ENCODE measurements at regions not wholly inside any gene's neighbourhood (a gene's known extent, or its start where the extent isn't known, plus 50 kb on each side); places are given as distances from the start of the nearest gene placed in this dataset.

- no peak for DNase-seq (ENCODE audit: low read depth)
- no peak for TF ChIP-seq CTCF (IDR thresholded peaks at IDR 0.05; ENCODE audit: control insufficient read depth, insufficient read depth, low read depth, low read length, missing control alignments)
- H3K4me3 ChIP-seq (ENCODE audit: control insufficient read depth, low read depth, low read length), result no peak overlapping the region
Observed at GRCh38 chr4:119750048-119750447, 121.4 kb upstream of the PDE5A start.

- DNase-seq (ENCODE audit: low read depth), result peak; percentile 73
- H3K4me3 ChIP-seq (ENCODE audit: control insufficient read depth, low read depth, low read length), result no peak overlapping the region
Observed at GRCh38 chr4:119748853-119749252, 120.2 kb upstream of the PDE5A start.

GRCh38 chr4:119746951-119747350, 118.3 kb upstream of the PDE5A start:
- no peak for TF ChIP-seq CTCF (IDR thresholded peaks at IDR 0.05; ENCODE audit: control insufficient read depth, insufficient read depth, low read depth, low read length, missing control alignments)
- no peak overlapping the region for H3K4me3 ChIP-seq (ENCODE audit: control insufficient read depth, low read depth, low read length)
- DNase-seq (ENCODE audit: low read depth), result peak; percentile 39

More at GRCh38 chr4:119748853-119749252, 120.2 kb upstream of the PDE5A start:
- TF ChIP-seq CTCF (IDR thresholded peaks at IDR 0.05; ENCODE audit: control insufficient read depth, insufficient read depth, low read depth, low read length, missing control alignments), result no peak

GRCh38 chr4:119745351-119745750, 116.7 kb upstream of the PDE5A start:
- no peak for TF ChIP-seq CTCF (IDR thresholded peaks at IDR 0.05; ENCODE audit: control insufficient read depth, insufficient read depth, low read depth, low read length, missing control alignments)
- no peak for DNase-seq (ENCODE audit: low read depth)
- H3K4me3 ChIP-seq (ENCODE audit: control insufficient read depth, low read depth, low read length), result no peak overlapping the region

GRCh38 chr4:119744580-119744979, 116.0 kb upstream of the PDE5A start:
- no peak for DNase-seq (ENCODE audit: low read depth)
- no peak overlapping the region for H3K4me3 ChIP-seq (ENCODE audit: control insufficient read depth, low read depth, low read length)
- TF ChIP-seq CTCF (IDR thresholded peaks at IDR 0.05; ENCODE audit: control insufficient read depth, insufficient read depth, low read depth, low read length, missing control alignments), result no peak

GRCh38 chr4:119743644-119744043, 115.0 kb upstream of the PDE5A start:
- no peak for DNase-seq (ENCODE audit: low read depth)
- TF ChIP-seq CTCF (IDR thresholded peaks at IDR 0.05; ENCODE audit: control insufficient read depth, insufficient read depth, low read depth, low read length, missing control alignments), result no peak
- H3K4me3 ChIP-seq (ENCODE audit: control insufficient read depth, low read depth, low read length), result no peak overlapping the region

GRCh38 chr4:119739796-119740195, 111.2 kb upstream of the PDE5A start:
- no peak overlapping the region for H3K4me3 ChIP-seq (ENCODE audit: control insufficient read depth, low read depth, low read length)
- no peak for TF ChIP-seq CTCF (IDR thresholded peaks at IDR 0.05; ENCODE audit: control insufficient read depth, insufficient read depth, low read depth, low read length, missing control alignments)
- no peak for DNase-seq (ENCODE audit: low read depth)
